ENCODE measurements at regions not wholly inside any gene's neighbourhood (a gene's known extent, or its start where the extent isn't known, plus 50 kb on each side); places are given as distances from the start of the nearest gene placed in this dataset.
"Not testable (repeated sequence)": the region's sequence is repeated elsewhere in the genome, so short reads cannot be mapped to it uniquely, and the experiment has no call there.

- no peak for DNase-seq
Measured at GRCh38 chr2:194730266-194730665, 926.8 kb upstream of the SLC39A10 start.

DNA sequence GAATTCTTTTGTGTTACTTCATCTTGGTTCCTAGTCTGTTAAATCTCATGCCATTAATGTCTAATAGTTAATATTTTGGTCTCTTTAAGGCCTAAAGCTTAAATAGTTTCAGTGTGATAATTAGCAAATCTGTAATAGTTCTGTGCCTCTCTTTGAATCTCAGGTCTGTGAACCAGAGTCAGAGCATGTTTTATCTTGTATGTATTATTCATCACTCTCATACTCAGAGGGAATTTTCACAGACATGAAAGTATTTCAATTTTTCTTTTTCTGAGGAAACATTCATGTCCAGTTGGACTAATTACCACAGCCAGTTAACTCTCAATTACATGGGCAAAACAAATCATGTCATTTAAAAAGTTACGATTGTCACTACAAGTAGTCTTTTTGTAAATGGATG lies 931.9 kb upstream of the SLC39A10 start:
- DNase-seq, result no peak

DNA sequence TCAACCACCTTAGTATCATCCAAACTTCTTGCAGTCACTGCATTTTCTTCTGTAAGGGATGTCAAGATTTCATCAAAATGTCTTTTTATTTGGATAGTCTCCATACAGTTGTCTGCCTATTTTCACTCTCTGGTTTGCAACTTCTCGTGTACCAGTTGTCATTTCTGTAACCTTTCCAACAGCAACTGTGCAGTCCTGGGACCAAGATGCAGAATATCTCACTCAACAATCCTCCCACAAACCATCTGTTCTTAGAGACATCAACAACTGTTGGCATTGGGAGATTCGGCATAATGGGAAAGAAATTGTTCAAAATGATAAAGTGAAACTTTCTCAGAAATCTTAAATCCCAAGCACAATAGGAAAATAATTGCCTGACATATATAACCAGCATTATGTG lies 933.6 kb upstream of the SLC39A10 start:
- no peak for DNase-seq

- DNase-seq, result no peak
Measured at GRCh38 chr2:194721227-194721626, 935.8 kb upstream of the SLC39A10 start.

DNA sequence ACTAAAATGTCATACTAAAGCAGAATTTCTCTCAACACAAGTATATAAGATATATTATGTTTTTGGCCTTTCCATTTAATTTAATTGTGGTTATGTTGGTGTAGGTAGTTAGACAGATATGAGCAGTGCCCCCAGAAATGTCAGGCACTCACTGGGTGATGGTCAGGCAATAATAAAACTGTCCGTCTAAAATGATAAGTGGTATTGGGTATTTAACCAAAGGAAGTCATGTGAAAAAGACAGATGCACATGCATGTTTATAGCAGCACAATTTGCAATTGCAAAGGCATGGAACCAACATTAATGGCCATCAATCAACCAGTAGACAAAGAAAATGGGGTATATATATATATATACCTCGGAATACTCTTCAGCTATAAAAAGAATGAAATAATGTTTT lies 936.6 kb upstream of the SLC39A10 start:
- no peak for DNase-seq

DNA sequence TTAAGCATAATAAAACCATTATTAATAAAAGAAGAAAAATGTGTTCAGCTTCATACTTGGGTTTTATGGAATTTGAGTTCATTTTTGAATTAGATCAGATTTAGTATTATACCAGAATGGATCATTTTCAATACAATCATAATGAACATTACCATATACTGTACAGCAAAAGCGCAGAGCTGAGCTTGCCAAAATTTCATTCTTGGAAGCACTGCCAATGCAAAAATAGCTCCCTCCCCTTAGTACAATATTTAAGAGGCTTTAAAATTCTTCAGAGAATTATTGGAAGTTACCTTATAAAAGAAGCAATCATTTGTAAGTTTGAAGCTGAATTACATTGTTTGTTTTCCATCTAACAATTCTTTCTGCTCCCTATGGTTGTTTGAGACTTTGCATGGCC lies 938.1 kb upstream of the SLC39A10 start:
- DNase-seq, result no peak

DNA sequence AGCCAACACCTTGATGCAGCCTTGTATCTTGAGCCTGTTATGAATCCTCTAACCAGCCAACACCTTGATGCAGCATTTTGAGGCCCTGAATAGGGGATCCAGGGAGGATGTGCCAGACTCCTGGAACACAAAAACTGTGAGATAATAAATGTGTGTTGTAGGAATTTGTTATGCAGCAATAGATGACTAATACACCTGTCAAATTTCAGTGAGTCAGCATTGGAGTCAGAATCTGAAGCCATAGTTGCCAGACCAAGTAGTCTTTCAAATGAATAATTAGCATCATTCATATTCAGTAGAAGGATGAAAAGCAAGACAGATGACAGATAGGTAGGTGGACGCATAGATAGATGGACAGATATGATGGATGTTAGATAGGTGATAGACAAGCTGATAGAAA lies 942.5 kb upstream of the SLC39A10 start:
- DNase-seq, result no peak

GRCh38 chr2:194709840-194710239 lies 947.2 kb upstream of the SLC39A10 start:
- DNase-seq, result no peak

- DNase-seq, result no peak
Measured at GRCh38 chr2:194706179-194706578, 950.8 kb upstream of the SLC39A10 start.

DNA sequence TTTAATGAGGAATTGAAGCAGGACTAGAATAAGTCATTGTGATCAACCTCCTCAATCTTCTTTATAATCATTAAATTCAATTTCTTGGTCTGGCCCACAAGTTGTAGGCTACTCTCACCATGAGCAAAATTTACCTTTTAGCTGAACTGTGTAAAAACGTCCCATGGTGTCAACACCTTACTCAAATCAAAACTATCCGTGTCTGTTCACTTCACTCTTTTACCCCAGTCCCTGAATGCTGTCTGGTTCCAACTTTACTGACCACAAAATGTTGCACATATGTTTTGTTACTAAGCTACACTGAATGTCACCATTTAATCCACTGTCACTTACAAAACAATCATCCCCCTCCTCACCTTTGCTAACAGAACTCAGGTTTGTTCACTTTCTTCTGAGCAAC lies 951.6 kb upstream of the SLC39A10 start:
- no peak for DNase-seq

DNA sequence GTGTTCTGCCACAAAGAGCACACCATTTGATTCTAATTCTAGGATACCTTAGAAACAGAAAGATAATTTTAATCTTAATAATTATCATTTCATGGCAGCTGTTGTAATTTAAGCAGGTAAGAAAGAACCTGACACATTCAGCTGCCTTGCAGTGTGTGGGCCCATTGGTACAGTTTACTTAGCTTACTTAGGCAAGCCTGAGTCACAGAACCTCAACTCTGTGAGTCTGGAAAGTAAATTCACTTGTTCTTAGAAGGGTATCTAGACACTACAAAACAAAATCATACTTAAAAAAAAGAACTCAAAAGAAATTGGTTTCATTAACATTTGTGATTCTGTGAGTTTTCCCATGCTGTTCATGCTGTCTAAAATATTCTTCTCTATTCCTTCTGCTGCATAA lies 956.3 kb upstream of the SLC39A10 start:
- no peak for DNase-seq

GRCh38 chr2:194700116-194700515 lies 956.9 kb upstream of the SLC39A10 start:
- no peak for DNase-seq

DNA sequence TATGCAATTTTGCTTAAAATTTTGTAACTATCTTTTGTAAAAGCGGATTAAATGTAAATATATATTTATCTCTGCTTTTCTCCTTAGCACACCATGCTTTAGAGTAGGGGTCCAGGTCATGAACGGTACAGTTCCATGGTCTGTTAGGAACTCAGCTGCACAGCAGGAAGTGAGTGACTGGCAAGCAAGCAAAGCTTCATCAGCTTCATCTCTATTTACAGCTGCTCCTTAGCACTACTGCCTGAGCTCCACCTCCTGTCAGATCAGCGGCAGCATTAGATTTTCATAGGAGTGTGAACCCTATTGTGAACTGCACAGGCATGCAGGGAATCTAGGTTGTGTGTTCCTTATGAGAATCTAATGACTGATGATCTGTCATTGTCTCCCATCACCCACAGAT lies 959.0 kb upstream of the SLC39A10 start:
- DNase-seq, result no peak

- DNase-seq, result no peak
Measured at GRCh38 chr2:194697439-194697838, 959.6 kb upstream of the SLC39A10 start.

GRCh38 chr2:194696690-194697089 lies 960.3 kb upstream of the SLC39A10 start:
- no peak for DNase-seq

DNA sequence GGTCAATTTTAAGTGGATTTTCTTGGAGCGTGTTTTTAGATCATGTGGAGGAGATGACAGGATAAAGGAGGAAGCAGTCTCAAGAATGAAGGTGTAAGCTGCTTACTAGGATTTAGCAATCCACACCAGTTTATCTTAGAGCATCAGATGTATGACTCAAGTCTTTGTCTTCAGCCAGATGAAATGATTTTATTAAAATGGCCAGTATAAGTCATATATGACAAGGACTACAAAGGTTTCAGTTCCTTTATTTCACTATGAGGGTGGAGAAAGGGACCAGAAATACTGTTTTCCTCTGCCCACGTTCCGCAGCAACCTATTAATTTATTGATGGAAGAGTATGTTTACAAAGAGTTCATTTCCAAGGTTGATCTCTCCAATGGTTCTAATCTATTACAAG lies 970.5 kb upstream of the SLC39A10 start:
- DNase-seq, result no peak

- no peak for DNase-seq
Measured at GRCh38 chr2:194674043-194674442, 983.0 kb upstream of the SLC39A10 start.

DNA sequence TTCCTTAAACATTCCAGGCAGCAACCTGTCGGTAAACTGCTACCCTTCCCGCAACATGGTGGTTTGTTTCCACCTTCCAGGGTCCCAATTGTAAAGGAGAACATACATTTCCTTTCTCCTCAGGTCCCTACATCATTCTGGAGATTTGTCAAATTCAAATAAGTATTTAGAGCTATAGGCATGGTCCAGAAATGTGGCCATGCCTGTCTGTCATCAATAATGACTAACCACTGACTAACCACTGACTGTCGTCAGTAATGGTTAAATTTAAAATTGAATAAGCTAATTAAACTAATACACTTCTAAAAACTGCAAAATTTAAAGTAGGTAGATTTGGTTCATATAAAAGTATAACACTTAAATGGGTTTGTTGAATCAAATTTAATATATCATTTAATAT lies 984.0 kb upstream of the SLC39A10 start:
- no peak for DNase-seq

- DNase-seq, result no peak
Measured at GRCh38 chr2:194661431-194661830, 995.6 kb upstream of the SLC39A10 start.

DNA sequence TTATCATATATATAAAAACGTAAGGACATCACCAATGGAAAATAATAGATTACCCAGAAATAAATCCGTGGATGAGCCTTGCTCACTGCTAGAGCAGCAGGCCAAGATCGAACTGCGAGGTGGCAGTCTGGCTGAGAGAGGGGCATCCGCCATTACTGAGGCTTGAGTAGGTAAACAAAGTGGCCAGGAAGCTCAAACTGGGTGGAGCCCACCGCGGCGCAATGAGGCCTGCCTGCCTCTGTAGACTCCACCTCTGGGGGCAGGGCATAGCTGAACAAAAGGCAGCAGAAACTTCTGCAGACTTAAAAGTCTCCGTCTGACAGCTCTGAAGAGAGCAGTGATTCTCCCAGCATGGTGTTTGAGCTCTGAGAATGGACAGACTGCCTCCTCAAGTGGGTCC lies 1018.0 kb upstream of the SLC39A10 start:
- not testable (repeated sequence) for DNase-seq

DNA sequence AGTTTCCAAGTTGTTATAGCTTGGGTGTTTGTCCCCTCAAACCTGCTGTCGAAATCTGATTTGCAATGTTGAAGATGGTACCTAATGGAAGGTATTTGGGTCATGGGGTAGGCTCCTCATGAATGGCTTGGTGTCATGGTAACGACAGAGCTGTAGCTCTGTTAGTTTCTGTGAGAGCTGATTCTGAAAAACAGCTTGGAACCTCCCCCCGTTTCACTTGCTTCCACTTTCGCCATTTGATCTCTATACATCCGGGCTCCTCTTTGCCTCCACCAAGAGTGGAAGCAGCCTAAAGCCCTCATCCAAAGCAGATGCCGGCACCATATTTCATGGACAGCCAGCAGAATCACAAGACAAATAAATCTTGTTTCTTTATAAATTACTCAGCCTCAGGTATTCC lies 1035.1 kb upstream of the SLC39A10 start:
- no peak for DNase-seq

GRCh38 chr2:194619366-194619765 lies 1037.7 kb upstream of the SLC39A10 start:
- no peak for DNase-seq

DNA sequence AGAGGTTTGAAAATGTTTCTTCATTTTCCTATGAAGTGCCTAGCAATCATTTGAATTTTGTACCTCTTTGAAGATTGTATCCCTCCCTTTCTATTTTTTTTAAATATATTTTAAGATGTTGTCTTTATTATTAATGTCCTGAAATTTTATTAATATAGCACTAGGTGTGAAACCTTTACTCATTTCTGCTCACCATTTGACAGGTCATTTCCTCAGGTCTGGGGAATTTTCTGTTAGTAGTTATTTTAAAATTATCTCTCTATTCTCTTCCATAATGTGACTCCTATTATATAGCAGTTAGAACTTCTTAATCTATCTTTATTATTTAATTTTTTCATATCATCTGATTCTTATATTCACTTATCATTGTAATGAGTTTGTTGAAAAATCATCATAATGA lies 1038.6 kb upstream of the SLC39A10 start:
- DNase-seq, result no peak

GRCh38 chr2:194616334-194616733 lies 1040.7 kb upstream of the SLC39A10 start:
- no peak for DNase-seq

- no peak for DNase-seq
Measured at GRCh38 chr2:194610297-194610696, 1046.7 kb upstream of the SLC39A10 start.

DNA sequence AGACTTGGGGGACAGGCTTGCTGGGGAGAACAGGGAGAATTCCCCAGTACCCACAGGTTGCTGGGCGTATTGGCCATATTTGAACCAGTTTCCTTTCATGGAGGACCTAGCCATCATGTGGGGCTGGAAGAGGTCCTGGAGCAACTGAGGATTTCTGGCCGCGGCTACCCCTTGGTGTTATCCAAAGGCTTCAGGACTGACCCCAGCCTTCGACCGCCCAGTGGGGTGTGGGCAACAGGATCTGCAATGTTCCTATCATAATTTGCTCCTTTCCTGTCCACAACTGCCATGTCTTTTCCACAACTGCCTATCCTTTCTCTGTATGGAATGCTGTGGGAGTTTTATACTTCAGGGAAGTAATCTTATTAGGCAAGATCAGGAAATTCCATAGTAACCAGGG lies 1053.6 kb upstream of the SLC39A10 start:
- DNase-seq, result no peak
